ENCODE measurements at regions not wholly inside any gene's neighbourhood (a gene's known extent, or its start where the extent isn't known, plus 50 kb on each side); places are given as distances from the start of the nearest gene placed in this dataset.

DNA sequence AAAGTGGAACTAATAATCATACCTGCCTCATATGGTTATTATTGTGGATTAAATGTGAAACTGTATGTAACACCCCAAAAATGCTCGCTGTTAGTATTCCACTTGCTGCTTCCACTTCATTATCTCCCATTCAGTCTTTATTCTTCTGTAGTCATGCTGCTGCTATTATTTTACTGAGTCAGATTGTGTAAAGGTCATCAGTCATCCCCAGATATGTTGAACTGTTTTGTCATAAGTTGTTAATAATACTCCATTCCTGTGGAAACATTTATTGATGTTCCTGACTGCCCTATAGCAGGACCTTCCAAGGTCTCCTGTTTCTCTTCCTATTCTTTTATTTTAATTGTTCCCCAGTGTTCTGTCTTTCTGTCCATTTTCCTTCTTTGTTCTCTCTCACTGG lies 1148.3 kb downstream of the EPHA7 start:
- no peak for TF ChIP-seq GABPA (IDR thresholded peaks at IDR 0.05; ENCODE audit: low read depth)
- TF ChIP-seq, protein P1, sequence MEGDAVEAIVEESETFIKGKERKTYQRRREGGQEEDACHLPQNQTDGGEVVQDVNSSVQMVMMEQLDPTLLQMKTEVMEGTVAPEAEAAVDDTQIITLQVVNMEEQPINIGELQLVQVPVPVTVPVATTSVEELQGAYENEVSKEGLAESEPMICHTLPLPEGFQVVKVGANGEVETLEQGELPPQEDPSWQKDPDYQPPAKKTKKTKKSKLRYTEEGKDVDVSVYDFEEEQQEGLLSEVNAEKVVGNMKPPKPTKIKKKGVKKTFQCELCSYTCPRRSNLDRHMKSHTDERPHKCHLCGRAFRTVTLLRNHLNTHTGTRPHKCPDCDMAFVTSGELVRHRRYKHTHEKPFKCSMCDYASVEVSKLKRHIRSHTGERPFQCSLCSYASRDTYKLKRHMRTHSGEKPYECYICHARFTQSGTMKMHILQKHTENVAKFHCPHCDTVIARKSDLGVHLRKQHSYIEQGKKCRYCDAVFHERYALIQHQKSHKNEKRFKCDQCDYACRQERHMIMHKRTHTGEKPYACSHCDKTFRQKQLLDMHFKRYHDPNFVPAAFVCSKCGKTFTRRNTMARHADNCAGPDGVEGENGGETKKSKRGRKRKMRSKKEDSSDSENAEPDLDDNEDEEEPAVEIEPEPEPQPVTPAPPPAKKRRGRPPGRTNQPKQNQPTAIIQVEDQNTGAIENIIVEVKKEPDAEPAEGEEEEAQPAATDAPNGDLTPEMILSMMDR (IDR thresholded peaks at IDR 0.05; ENCODE audit: insufficient read depth, low read length), result no peak
